Esophagus muscularis mucosa (tissue), 3 donors: ENCODE measurements at regions not wholly inside any gene's neighbourhood (a gene's known extent, or its start where the extent isn't known, plus 50 kb on each side); places are given as distances from the start of the nearest gene placed in this dataset.

Experiments used
- POLR2A ChIP-seq: fragments of 450-650 bp; IDR thresholded peaks from one replicate; pipeline ENCODE4 v1.6.1; 2017; ENCODE audit warnings: antibody characterized with exemption, moderate library complexity, mild to moderate bottlenecking, low read depth
- POLR2AphosphoS5 ChIP-seq, 2 donors: sonication (generic); formaldehyde crosslinking; IDR thresholded peaks; one replicate each; pipeline ENCODE4 v1.6.1; 2017; ENCODE audit warnings: antibody characterized with exemption in 2 of 2
- TF ChIP-seq, protein P1 (sequence below), 3 experiments: fragments of 200-600 bp in 2 of 3; fragments of 450-650 bp in 1 of 3; sonication (generic) in 2 of 3; IDR thresholded peaks; one replicate each; pipeline ENCODE4 v1.5.1; 2017 to 2019; ENCODE audit warnings: antibody characterized with exemption in 3 of 3, mild to moderate bottlenecking in 2 of 3, moderate library complexity in 1 of 3

- TF ChIP-seq, protein P1, sequence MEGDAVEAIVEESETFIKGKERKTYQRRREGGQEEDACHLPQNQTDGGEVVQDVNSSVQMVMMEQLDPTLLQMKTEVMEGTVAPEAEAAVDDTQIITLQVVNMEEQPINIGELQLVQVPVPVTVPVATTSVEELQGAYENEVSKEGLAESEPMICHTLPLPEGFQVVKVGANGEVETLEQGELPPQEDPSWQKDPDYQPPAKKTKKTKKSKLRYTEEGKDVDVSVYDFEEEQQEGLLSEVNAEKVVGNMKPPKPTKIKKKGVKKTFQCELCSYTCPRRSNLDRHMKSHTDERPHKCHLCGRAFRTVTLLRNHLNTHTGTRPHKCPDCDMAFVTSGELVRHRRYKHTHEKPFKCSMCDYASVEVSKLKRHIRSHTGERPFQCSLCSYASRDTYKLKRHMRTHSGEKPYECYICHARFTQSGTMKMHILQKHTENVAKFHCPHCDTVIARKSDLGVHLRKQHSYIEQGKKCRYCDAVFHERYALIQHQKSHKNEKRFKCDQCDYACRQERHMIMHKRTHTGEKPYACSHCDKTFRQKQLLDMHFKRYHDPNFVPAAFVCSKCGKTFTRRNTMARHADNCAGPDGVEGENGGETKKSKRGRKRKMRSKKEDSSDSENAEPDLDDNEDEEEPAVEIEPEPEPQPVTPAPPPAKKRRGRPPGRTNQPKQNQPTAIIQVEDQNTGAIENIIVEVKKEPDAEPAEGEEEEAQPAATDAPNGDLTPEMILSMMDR (IDR thresholded peaks at IDR 0.05) = no peak
- TF ChIP-seq POLR2AphosphoS5 (IDR thresholded peaks at IDR 0.05) (no peak), POLR2A (no peak)
Observed at GRCh38 chr6:154661768-154662167, 71.4 kb upstream of the SCAF8 start.
